ENCODE measurements at regions not wholly inside any gene's neighbourhood (a gene's known extent, or its start where the extent isn't known, plus 50 kb on each side); places are given as distances from the start of the nearest gene placed in this dataset.

- no peak for TF ChIP-seq CTCF (IDR thresholded peaks at IDR 0.05)
- no peak for TF ChIP-seq POLR2A (IDR thresholded peaks at IDR 0.05)
Observed at GRCh38 chr7:68216051-68216450, 1219.4 kb downstream of the TYW1 start.
